Panc1 (cell line): ENCODE measurements at regions not wholly inside any gene's neighbourhood (a gene's known extent, or its start where the extent isn't known, plus 50 kb on each side); places are given as distances from the start of the nearest gene placed in this dataset.

Experiments
- CTCF ChIP-seq: fragments of 450-650 bp; IDR thresholded peaks from 2 replicates; pipeline ENCODE4 v1.5.1; 2017; ENCODE audit warnings: mild to moderate bottlenecking
- POLR2AphosphoS5 ChIP-seq: IDR thresholded peaks from 2 replicates; pipeline ENCODE4 v1.6.1; 2012; ENCODE audit warnings: mild to moderate bottlenecking, low read depth, low read length, moderate library complexity
- REST ChIP-seq, 2 experiments: IDR thresholded peaks; 2 replicates each; pipeline ENCODE4 v1.6.1; 2011 to 2012; ENCODE audit warnings: low read depth in 2 of 2, control low read depth in 1 of 2, low read length in 1 of 2, mild to moderate bottlenecking in 1 of 2, moderate library complexity in 1 of 2; ENCODE audit not compliant: insufficient read depth in 1 of 2
- SIN3A ChIP-seq: IDR thresholded peaks from 2 replicates; pipeline ENCODE4 v1.6.1; 2012; ENCODE audit warnings: low read depth, mild to moderate bottlenecking, low read length, moderate library complexity, borderline replicate concordance; ENCODE audit not compliant: insufficient read depth

- TF ChIP-seq CTCF = no peak
- no peak for TF ChIP-seq POLR2AphosphoS5
- TF ChIP-seq SIN3A = no peak
- TF ChIP-seq REST (IDR thresholded peaks at IDR 0.05; ENCODE audit: insufficient read depth in 1 of 2, low read depth in 2 of 2, low read length in 1 of 2) = no peak
These were observed 78.1 kb upstream of the AHI1 start for GRCh38 chr6:135575629-135576028.
